Gastrocnemius medialis (tissue), 4 donors: ENCODE measurements at regions not wholly inside any gene's neighbourhood (a gene's known extent, or its start where the extent isn't known, plus 50 kb on each side); places are given as distances from the start of the nearest gene placed in this dataset.

Source experiments
- CTCF ChIP-seq, 5 experiments: fragments of 450-650 bp in 3 of 5; fragments of 200-600 bp in 2 of 5; sonication (generic) in 2 of 5; IDR thresholded peaks in 4 of 5; conservative IDR thresholded peaks in 1 of 5; 1 replicate in 4 of 5; 2 replicates in 1 of 5; pipeline ENCODE4 v1.5.1; 2016 to 2019; ENCODE audit warnings: antibody characterized with exemption in 5 of 5, mild to moderate bottlenecking in 3 of 5, moderate library complexity in 3 of 5
- POLR2A ChIP-seq, 2 donors: fragments of 450-650 bp; IDR thresholded peaks; one replicate each; pipeline ENCODE4 v1.6.1; 2017; ENCODE audit warnings: antibody characterized with exemption in 2 of 2, mild to moderate bottlenecking in 2 of 2, moderate library complexity in 2 of 2

- TF ChIP-seq CTCF (IDR thresholded peaks at IDR 0.05 in 4 of 5, conservative IDR thresholded peaks at IDR 0.05 in 1 of 5) (no peak), POLR2A (IDR thresholded peaks at IDR 0.05) (no peak)
Observed at GRCh38 chr16:66223176-66223780, 143.2 kb upstream of the CDH5 start.
